GM12878 (cell line): ENCODE measurements at regions not wholly inside any gene's neighbourhood (a gene's known extent, or its start where the extent isn't known, plus 50 kb on each side); places are given as distances from the start of the nearest gene placed in this dataset.
"Not testable (repeated sequence)": the region's sequence is repeated elsewhere in the genome, so short reads cannot be mapped to it uniquely, and the experiment has no call there.

Experiments used
- ATAC-seq: fragments of 200-7000 bp; cut with Tn5 transposase; 3 replicates; pipeline ENCODE4 v1.9.1; 2020; ENCODE audit warnings: mild to moderate bottlenecking, moderate library complexity
- BruUV-seq: library from RNA; stranded (reverse); fragments of 400-500 nt; replicated peaks from 2 replicates; lab custom pipeline; 2021; lab: Mats Ljungman, UMichigan
- CTCF ChIA-PET: fragments of 300-600 bp; sonication (Branson Sonifier 250); formaldehyde crosslinking; extraction: SDS; loops from one replicate; lab custom pipeline; 2021; ENCODE audit warnings: inconsistent platforms; lab: Yijun Ruan, JAX
- POLR2A ChIA-PET: fragments of 350-600 bp; formaldehyde crosslinking; extraction: SDS; loops from one replicate; lab custom pipeline; 2021; ENCODE audit warnings: inconsistent platforms; lab: Charles Lee
- RAD21 ChIA-PET: fragments of 300-600 bp; sonication (Branson Sonifier 250); formaldehyde crosslinking; loops from one replicate; lab custom pipeline; 2023; ENCODE audit warnings: antibody characterized with exemption; ENCODE audit not compliant: unreplicated experiment; lab: Charles Lee
- SMC1A ChIA-PET: fragments of 300-600 bp; sonication (Branson Sonifier 250); formaldehyde crosslinking; loops from one replicate; lab custom pipeline; 2023; ENCODE audit not compliant: unreplicated experiment, uncharacterized antibody; lab: Charles Lee
- DNase-seq: peaks from one replicate; pipeline ENCODE4 v3.0.0-alpha.2; 2011; ENCODE audit warnings: low read depth, low spot score
- FAIRE-seq: peaks from 3 replicates; lab custom pipeline; 2011; peaks lifted over from hg19 to GRCh38; lab: Jason Lieb, UNC
- H2AFZ ChIP-seq: 2 replicates; pipeline ENCODE4 v1.6.0; 2011; ENCODE audit warnings: low read depth, low read length, control low read depth; ENCODE audit not compliant: control insufficient read depth
- H3K27ac ChIP-seq: 2 replicates; pipeline ENCODE4 v1.5.1; 2011; ENCODE audit warnings: control low read depth; ENCODE audit not compliant: control insufficient read depth, insufficient read depth
- H3K27me3 ChIP-seq, 2 experiments: replicated peaks in 1 of 2; 2 replicates each; pipeline versions ENCODE4 v1.6.0 to v1.6.1; 2011; ENCODE audit warnings: low read length in 1 of 2; ENCODE audit not compliant: control insufficient read depth in 2 of 2, insufficient read depth in 2 of 2
- H3K36me3 ChIP-seq, 2 experiments: 2 replicates each; pipeline ENCODE4 v1.5.1; 2011; ENCODE audit warnings: low read length in 1 of 2; ENCODE audit not compliant: control insufficient read depth in 2 of 2, insufficient read depth in 2 of 2
- H3K4me1 ChIP-seq: 2 replicates; pipeline ENCODE4 v1.6.1; 2011; ENCODE audit warnings: mild to moderate bottlenecking, low read length, moderate library complexity, mixed read lengths; ENCODE audit not compliant: control insufficient read depth, insufficient read depth
- H3K4me2 ChIP-seq: 2 replicates; pipeline ENCODE4 v1.6.0; 2011; ENCODE audit warnings: control low read depth; ENCODE audit not compliant: control insufficient read depth, insufficient read depth
- H3K4me3 ChIP-seq: fragments of 200-600 bp; sonication (generic); 2 replicates; pipeline ENCODE4 v1.5.1; 2016
- H3K79me2 ChIP-seq: 2 replicates; pipeline ENCODE4 v1.6.0; 2011; ENCODE audit warnings: low read length; ENCODE audit not compliant: control insufficient read depth, insufficient read depth
- H3K9ac ChIP-seq: 2 replicates; pipeline ENCODE4 v1.8.0; 2011; ENCODE audit warnings: low read length, control low read depth, mixed read lengths; ENCODE audit not compliant: control insufficient read depth, insufficient read depth
- H3K9me3 ChIP-seq: replicated peaks from 3 replicates; pipeline ENCODE4 v1.5.1; 2011; ENCODE audit warnings: mild to moderate bottlenecking, low read length; ENCODE audit not compliant: control insufficient read depth, insufficient read depth
- H4K20me1 ChIP-seq: 2 replicates; pipeline ENCODE4 v1.6.0; 2011; ENCODE audit not compliant: control insufficient read depth, insufficient read depth
- CHD1 ChIP-seq: IDR thresholded peaks from 2 replicates; pipeline ENCODE4 v1.6.1; 2012; ENCODE audit warnings: low read depth, low read length, improper control_type of control experiment
- CREM ChIP-seq: IDR thresholded peaks from 2 replicates; pipeline ENCODE4 v1.6.1; 2014; ENCODE audit warnings: antibody characterized with exemption, low read depth
- EP300 ChIP-seq, 2 experiments: fragments of 150-350 bp in 1 of 2; IDR thresholded peaks; 2 replicates each; pipeline ENCODE4 v1.6.1; 2011 to 2012; ENCODE audit warnings: low read depth in 2 of 2, low read length in 2 of 2, borderline replicate concordance in 1 of 2, improper control_type of control experiment in 1 of 2, inconsistent platforms in 1 of 2; ENCODE audit not compliant: control insufficient read depth in 1 of 2
- HDGF ChIP-seq: fragments of 450-650 bp; IDR thresholded peaks from 2 replicates; pipeline ENCODE4 v1.6.1; 2016; ENCODE audit warnings: antibody characterized with exemption
- KLF5 ChIP-seq: fragments of 450-650 bp; IDR thresholded peaks from 2 replicates; pipeline ENCODE4 v1.6.1; 2014; ENCODE audit warnings: mild to moderate bottlenecking; ENCODE audit not compliant: partially characterized antibody
- MXI1 ChIP-seq: fragments of 150-350 bp; IDR thresholded peaks from 2 replicates; pipeline ENCODE4 v1.6.1; 2011; ENCODE audit warnings: low read depth, mild to moderate bottlenecking, inconsistent platforms, low read length, improper control_type of control experiment
- NFYA ChIP-seq: IDR thresholded peaks from 2 replicates; pipeline ENCODE4 v1.6.1; 2011; ENCODE audit warnings: low read depth, mild to moderate bottlenecking, low read length, improper control_type of control experiment, borderline replicate concordance
- NR2F1 ChIP-seq: fragments of 450-650 bp; conservative IDR thresholded peaks from 2 replicates; pipeline ENCODE4 v1.6.1; 2017; ENCODE audit warnings: mild to moderate bottlenecking
- PKNOX1 ChIP-seq: fragments of 450-650 bp; IDR thresholded peaks from 2 replicates; pipeline ENCODE4 v1.6.1; 2016; ENCODE audit warnings: mild to moderate bottlenecking
- ZNF24 ChIP-seq: fragments of 450-650 bp; IDR thresholded peaks from 2 replicates; pipeline ENCODE4 v1.6.1; 2017; ENCODE audit warnings: antibody characterized with exemption, mild to moderate bottlenecking
- WGBS: methylation state at CpG from one replicate; pipeline ENCODE4 v1.1.6; 2016; ENCODE audit warnings: low lambda C conversion rate; ENCODE audit not compliant: insufficient replicate concordance, insufficient coverage; ENCODE audit errors: missing lambda C conversion rate; 5-methylcytosine and 5-hydroxymethylcytosine counted together
- in situ Hi-C: fragments of 300-500 bp; cut with MboI; formaldehyde crosslinking; loops from 9 replicates; pipeline ENCODE4 v1.14.3; 2018; ENCODE audit warnings: mixed read lengths
- intact Hi-C: fragments of 100-400 bp; cut with micrococcal nuclease; formaldehyde crosslinking; loops from one replicate; pipeline ENCODE4 v1.14.2; 2022; ENCODE audit not compliant: unreplicated experiment
- TF ChIP-seq, protein P1 (sequence below): IDR thresholded peaks from 2 replicates; pipeline ENCODE4 v1.6.1; 2012; ENCODE audit warnings: low read depth, low read length, improper control_type of control experiment
- TF ChIP-seq, protein P2 (sequence below): IDR thresholded peaks from 2 replicates; pipeline ENCODE4 v1.6.1; 2012; ENCODE audit warnings: low read depth, low read length, improper control_type of control experiment

DNA sequence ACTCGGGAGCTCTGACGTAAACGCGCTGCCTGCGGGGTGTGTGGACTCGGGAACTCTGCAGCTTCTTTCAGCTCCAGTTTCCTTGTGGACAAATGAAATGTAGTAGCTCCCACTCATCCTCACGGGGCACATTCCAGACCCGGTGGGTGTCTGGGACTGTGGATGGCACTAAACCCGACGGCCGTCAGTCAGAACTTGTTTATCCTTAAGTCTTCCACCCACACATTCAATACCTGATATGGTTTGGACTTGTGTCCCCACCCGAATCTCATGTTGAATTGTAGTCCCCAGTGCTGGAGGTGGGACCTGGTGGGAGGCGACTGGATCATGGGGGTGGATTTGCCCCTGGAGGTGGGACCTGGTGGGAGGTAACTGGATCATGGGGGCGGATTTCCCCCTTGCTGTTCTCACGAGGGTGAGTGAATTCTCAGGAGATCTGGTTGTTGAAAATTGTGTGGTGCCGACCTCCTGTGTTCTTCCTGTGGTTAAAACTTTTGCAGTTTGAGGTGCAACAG lies 81.2 kb upstream of the SNTG2 start (continued):
- TF ChIP-seq CREM (no peak), EP300 (IDR thresholded peaks at IDR 0.05; ENCODE audit: borderline replicate concordance in 1 of 2, control insufficient read depth in 1 of 2, low read depth in 2 of 2, low read length in 2 of 2) (no peak), CHD1 (no peak)

- BruUV-seq, H2AFZ ChIP-seq, H3K27ac ChIP-seq, in situ Hi-C loops, DNase-seq, RAD21 ChIA-PET, FAIRE-seq, H3K36me3 ChIP-seq, H4K20me1 ChIP-seq, H3K4me2 ChIP-seq, H3K4me3 ChIP-seq, H3K79me2 ChIP-seq, POLR2A ChIA-PET, intact Hi-C loops, ATAC-seq, H3K9me3 ChIP-seq, H3K4me1 ChIP-seq, SMC1A ChIA-PET, CTCF ChIA-PET, H3K9ac ChIP-seq, H3K27me3 ChIP-seq: not testable (repeated sequence)
- 90% methylated on average over 9 of the region's 51 CpGs for WGBS
These were observed 81.8 kb upstream of the SNTG2 start for GRCh38 chr2:868857-869256.

GRCh38 chr2:867296-867695 lies 83.4 kb upstream of the SNTG2 start:
- in situ Hi-C loops = no loop called here
- ChIA-PET CTCF (no interaction called here), RAD21 (no interaction called here), SMC1A (no interaction called here), POLR2A (no interaction called here)
- ATAC-seq (no peak), DNase-seq (no peak), FAIRE-seq (no peak)
- H3K9me3 ChIP-seq = no peaks in the 10 kb centered on the region
- no peaks in the 10 kb centered on the region; a peak in 1 of 4 replicates for H3K27me3 ChIP-seq
- H3K4me2 ChIP-seq = no peak overlapping the region
- WGBS = 61% methylated on average over 9 of the region's 9 CpGs
- H4K20me1 ChIP-seq = no peaks in the 10 kb centered on the region
- H3K36me3 ChIP-seq = no peaks in the 10 kb centered on the region
- no peak overlapping the region for H3K27ac ChIP-seq
- BruUV-seq = no TSS peak
- H3K4me1 ChIP-seq = no peaks in the 10 kb centered on the region
- H3K9ac ChIP-seq = no peak overlapping the region
- intact Hi-C loops = no loop called here
- H3K79me2 ChIP-seq = no peaks in the 10 kb centered on the region
- H3K4me3 ChIP-seq = no peak overlapping the region
- no peak overlapping the region for H2AFZ ChIP-seq
- TF ChIP-seq, protein P1, sequence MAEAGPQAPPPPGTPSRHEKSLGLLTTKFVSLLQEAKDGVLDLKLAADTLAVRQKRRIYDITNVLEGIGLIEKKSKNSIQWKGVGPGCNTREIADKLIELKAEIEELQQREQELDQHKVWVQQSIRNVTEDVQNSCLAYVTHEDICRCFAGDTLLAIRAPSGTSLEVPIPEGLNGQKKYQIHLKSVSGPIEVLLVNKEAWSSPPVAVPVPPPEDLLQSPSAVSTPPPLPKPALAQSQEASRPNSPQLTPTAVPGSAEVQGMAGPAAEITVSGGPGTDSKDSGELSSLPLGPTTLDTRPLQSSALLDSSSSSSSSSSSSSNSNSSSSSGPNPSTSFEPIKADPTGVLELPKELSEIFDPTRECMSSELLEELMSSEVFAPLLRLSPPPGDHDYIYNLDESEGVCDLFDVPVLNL = no peak
- TF ChIP-seq NR2F1 (no peak), EP300 (IDR thresholded peaks at IDR 0.05; ENCODE audit: borderline replicate concordance in 1 of 2, control insufficient read depth in 1 of 2, low read depth in 2 of 2, low read length in 2 of 2) (no peak), PKNOX1 (no peak), KLF5 (no peak), NFYA (no peak), ZNF24 (no peak), MXI1 (no peak), HDGF (no peak)
- TF ChIP-seq, protein P2, sequence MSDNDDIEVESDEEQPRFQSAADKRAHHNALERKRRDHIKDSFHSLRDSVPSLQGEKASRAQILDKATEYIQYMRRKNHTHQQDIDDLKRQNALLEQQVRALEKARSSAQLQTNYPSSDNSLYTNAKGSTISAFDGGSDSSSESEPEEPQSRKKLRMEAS = no peak
